ENCODE measurements at regions not wholly inside any gene's neighbourhood (a gene's known extent, or its start where the extent isn't known, plus 50 kb on each side); places are given as distances from the start of the nearest gene placed in this dataset.

DNA sequence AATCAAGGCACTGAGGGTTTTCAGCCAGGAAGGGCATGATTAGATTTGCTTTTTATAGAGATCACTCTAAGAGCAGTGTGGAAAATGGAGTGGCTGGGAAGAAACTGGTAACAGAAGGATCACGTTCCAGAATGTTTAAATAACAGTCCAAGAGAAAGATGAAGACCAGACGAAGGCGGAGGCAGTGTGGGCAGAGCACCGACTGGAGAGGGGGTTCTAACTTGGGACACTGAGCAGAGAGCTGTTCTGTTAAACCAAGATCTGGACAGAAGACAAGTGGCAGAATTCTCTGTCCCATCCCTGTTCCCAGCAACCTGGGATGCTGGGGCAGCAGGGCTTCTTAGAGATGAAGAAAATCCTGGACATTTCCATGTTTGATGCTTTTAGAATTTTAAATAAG, 249.1 kb upstream of the NR4A3 start:
- TF ChIP-seq, protein P1, sequence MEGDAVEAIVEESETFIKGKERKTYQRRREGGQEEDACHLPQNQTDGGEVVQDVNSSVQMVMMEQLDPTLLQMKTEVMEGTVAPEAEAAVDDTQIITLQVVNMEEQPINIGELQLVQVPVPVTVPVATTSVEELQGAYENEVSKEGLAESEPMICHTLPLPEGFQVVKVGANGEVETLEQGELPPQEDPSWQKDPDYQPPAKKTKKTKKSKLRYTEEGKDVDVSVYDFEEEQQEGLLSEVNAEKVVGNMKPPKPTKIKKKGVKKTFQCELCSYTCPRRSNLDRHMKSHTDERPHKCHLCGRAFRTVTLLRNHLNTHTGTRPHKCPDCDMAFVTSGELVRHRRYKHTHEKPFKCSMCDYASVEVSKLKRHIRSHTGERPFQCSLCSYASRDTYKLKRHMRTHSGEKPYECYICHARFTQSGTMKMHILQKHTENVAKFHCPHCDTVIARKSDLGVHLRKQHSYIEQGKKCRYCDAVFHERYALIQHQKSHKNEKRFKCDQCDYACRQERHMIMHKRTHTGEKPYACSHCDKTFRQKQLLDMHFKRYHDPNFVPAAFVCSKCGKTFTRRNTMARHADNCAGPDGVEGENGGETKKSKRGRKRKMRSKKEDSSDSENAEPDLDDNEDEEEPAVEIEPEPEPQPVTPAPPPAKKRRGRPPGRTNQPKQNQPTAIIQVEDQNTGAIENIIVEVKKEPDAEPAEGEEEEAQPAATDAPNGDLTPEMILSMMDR (IDR thresholded peaks at IDR 0.05) = no peak
- no peak for TF ChIP-seq POLR2A (IDR thresholded peaks at IDR 0.05)
